PC-3 (cell line): ENCODE measurements at regions not wholly inside any gene's neighbourhood (a gene's known extent, or its start where the extent isn't known, plus 50 kb on each side); places are given as distances from the start of the nearest gene placed in this dataset.

ENCODE experiments used
- ATAC-seq: fragments of 200-7000 bp; cut with Tn5 transposase; 2 replicates; pipeline ENCODE4 v1.9.1; 2020; ENCODE audit warnings: mild to moderate bottlenecking, moderate library complexity
- BruUV-seq: library from RNA; stranded (reverse); fragments of 400-500 nt; replicated peaks from 2 replicates; lab custom pipeline; 2021; lab: Mats Ljungman, UMichigan
- CTCF ChIA-PET: fragments of 300-600 bp; sonication (Branson Sonifier 250); formaldehyde crosslinking; loops from one replicate; lab custom pipeline; 2022; ENCODE audit warnings: antibody characterized with exemption; lab: Charles Lee
- POLR2A ChIA-PET: fragments of 300-600 bp; sonication (Branson Sonifier 250); formaldehyde crosslinking; loops from one replicate; lab custom pipeline; 2022; ENCODE audit warnings: antibody characterized with exemption; ENCODE audit not compliant: unreplicated experiment; lab: Charles Lee
- DNase-seq: peaks from one replicate; pipeline ENCODE4 v3.0.0-alpha.2; 2015
- H2AFZ ChIP-seq: fragments of 300-600 bp; sonication (generic); 2 replicates; pipeline ENCODE4 v1.6.0; 2016; ENCODE audit warnings: antibody characterized with exemption, low read length
- H3F3A ChIP-seq: fragments of 300-600 bp; sonication (generic); one replicate; pipeline ENCODE4 v1.6.0; 2017; ENCODE audit warnings: antibody characterized with exemption, low read length, control low read depth, mild to moderate bottlenecking; ENCODE audit not compliant: unreplicated experiment
- H3K27ac ChIP-seq: fragments of 300-600 bp; sonication (generic); 2 replicates; pipeline ENCODE4 v1.5.1; 2016; ENCODE audit warnings: mild to moderate bottlenecking, low read length
- H3K27me3 ChIP-seq: fragments of 300-600 bp; sonication (generic); 2 replicates; pipeline ENCODE4 v1.6.1; 2016; ENCODE audit warnings: low read length, mixed read lengths
- H3K36me3 ChIP-seq: fragments of 300-600 bp; sonication (generic); 2 replicates; pipeline ENCODE4 v1.6.1; 2016; ENCODE audit warnings: low read depth, mixed run types, low read length, mixed read lengths
- H3K4me1 ChIP-seq: fragments of 300-600 bp; sonication (generic); 2 replicates; pipeline ENCODE4 v1.5.1; 2016; ENCODE audit warnings: low read length; ENCODE audit not compliant: insufficient read depth
- H3K4me2 ChIP-seq: fragments of 300-600 bp; sonication (generic); 2 replicates; pipeline ENCODE4 v1.6.0; 2016; ENCODE audit warnings: low read length
- H3K4me3 ChIP-seq: fragments of 300-600 bp; sonication (generic); 2 replicates; pipeline ENCODE4 v1.5.1; 2016; ENCODE audit warnings: mild to moderate bottlenecking, low read length, mixed read lengths
- H3K79me2 ChIP-seq: fragments of 300-600 bp; sonication (generic); 2 replicates; pipeline ENCODE4 v1.6.1; 2017; ENCODE audit warnings: low read length, mixed read lengths
- H3K9ac ChIP-seq: fragments of 300-600 bp; sonication (generic); 2 replicates; pipeline ENCODE4 v1.6.0; 2016; ENCODE audit warnings: mild to moderate bottlenecking, low read length
- H3K9me2 ChIP-seq: fragments of 300-600 bp; sonication (generic); replicated peaks from 2 replicates; pipeline ENCODE4 v1.6.1; 2016; ENCODE audit warnings: mixed run types, low read length, mixed read lengths
- H3K9me3 ChIP-seq: fragments of 300-600 bp; sonication (generic); 2 replicates; pipeline ENCODE4 v1.6.1; 2016; ENCODE audit warnings: low read length, mixed read lengths
- H4K20me1 ChIP-seq: fragments of 300-600 bp; sonication (generic); 2 replicates; pipeline ENCODE4 v1.6.1; 2016; ENCODE audit warnings: low read length, mixed read lengths
- EZH2 ChIP-seq: fragments of 300-600 bp; sonication (generic); IDR thresholded peaks from one replicate; pipeline ENCODE4 v1.6.1; 2017; ENCODE audit warnings: antibody characterized with exemption, mild to moderate bottlenecking, low read length; ENCODE audit not compliant: unreplicated experiment
- EZH2phosphoT487 ChIP-seq: fragments of 300-600 bp; sonication (generic); IDR thresholded peaks from 2 replicates; pipeline ENCODE4 v1.6.1; 2018; ENCODE audit warnings: mild to moderate bottlenecking, antibody characterized with exemption, low read length, borderline replicate concordance
- intact Hi-C: fragments of 100-400 bp; cut with micrococcal nuclease; formaldehyde crosslinking; loops from 2 replicates; pipeline ENCODE4 v1.9.0; 2023
- TF ChIP-seq, protein P1 (sequence below): fragments of 300-600 bp; sonication (generic); conservative IDR thresholded peaks from 2 replicates; pipeline ENCODE4 v1.5.1; 2017; ENCODE audit warnings: antibody characterized with exemption, low read depth, mild to moderate bottlenecking, low read length

DNA sequence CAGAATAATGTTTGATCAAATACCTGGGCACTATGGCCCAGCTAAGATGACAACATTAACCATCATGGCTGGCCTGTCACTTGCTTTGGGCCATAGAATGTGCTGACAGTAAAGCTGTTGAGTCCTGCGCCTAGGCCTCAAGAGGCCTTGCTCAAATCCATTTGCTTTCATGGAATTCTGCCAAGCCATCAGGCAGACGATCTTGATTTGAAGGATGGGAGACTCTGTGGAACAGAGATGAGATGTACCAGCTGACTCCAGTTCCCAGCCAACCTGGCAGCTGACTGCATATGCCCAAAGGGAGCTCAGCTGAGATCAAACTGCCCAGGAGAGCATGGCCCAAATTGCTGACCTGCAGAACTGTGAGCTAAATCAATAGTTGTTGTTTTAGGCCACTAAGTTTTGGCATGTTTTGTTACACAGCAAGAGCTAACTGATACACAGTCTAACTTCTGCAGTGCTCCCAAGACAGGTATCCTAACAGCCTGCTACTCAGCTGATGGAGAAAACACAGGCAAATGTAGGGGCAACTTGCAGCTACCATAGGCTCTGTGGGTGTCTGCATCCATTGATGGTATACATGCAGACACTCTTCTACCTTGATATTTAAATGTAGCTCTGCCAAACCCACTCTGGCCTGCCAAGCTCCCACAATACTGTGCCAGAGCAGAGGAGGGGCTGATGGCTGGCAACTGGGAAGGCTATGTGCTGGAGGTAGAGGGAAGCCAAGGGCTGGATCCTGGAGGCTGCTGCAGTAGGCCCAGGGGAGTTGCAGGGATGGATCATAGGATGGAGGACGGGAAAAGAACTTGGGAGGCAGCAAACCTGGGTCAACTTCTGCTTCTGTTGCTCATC, 55.2 kb upstream of the RNF24 start:
- Histone ChIP-seq H3K4me1 (peaks cover 36% of the 10 kb centered on the region), H3K9me3 (no peaks in the 10 kb centered on the region), H3F3A (peaks cover 2% of the 10 kb centered on the region), H3K27me3 (no peaks in the 10 kb centered on the region), H3K27ac (no peak overlapping the region), H2AFZ (no peak overlapping the region), H4K20me1 (no peaks in the 10 kb centered on the region), H3K4me3 (no peak overlapping the region), H3K36me3 (no peaks in the 10 kb centered on the region), H3K4me2 (no peak overlapping the region), H3K9ac (no peak overlapping the region), H3K9me2 (no peaks in the 10 kb centered on the region), H3K79me2 (no peaks in the 10 kb centered on the region)
- no TSS peak for BruUV-seq
- ChIA-PET CTCF (interaction anchor here (0.6 kb wide), 2 partner anchors 56 to 60 kb away, joined by 3 read pairs; no protein-coding TSS in a partner anchor), POLR2A (no interaction called here)
- intact Hi-C loops, result no loop called here
- TF ChIP-seq, protein P1, sequence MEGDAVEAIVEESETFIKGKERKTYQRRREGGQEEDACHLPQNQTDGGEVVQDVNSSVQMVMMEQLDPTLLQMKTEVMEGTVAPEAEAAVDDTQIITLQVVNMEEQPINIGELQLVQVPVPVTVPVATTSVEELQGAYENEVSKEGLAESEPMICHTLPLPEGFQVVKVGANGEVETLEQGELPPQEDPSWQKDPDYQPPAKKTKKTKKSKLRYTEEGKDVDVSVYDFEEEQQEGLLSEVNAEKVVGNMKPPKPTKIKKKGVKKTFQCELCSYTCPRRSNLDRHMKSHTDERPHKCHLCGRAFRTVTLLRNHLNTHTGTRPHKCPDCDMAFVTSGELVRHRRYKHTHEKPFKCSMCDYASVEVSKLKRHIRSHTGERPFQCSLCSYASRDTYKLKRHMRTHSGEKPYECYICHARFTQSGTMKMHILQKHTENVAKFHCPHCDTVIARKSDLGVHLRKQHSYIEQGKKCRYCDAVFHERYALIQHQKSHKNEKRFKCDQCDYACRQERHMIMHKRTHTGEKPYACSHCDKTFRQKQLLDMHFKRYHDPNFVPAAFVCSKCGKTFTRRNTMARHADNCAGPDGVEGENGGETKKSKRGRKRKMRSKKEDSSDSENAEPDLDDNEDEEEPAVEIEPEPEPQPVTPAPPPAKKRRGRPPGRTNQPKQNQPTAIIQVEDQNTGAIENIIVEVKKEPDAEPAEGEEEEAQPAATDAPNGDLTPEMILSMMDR, result no peak
- TF ChIP-seq EZH2 (no peak), EZH2phosphoT487 (no peak)
- DNase-seq (no peak), ATAC-seq (no peak)

DNA sequence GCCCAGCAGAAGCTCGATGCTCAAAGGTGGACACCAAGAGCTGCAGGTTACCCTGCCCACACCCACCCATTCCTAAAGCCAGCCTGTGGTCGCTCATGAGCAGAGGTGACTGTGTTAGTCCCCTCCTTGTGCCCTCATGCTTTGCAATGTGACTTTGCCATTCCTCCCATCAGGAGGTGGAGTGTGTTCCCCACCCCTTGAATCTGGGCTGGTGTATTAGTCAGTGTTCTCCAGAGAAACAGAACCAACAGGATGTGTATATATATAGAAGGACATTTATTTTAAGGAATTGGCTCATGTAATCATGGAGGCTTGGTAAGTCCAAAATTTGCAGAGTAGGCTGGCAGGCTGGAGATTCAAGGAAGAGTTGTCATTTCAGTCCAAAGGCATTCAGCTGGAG, 54.4 kb upstream of the RNF24 start:
- ChIA-PET CTCF (no interaction called here), POLR2A (no interaction called here)
- peaks cover 44% of the 10 kb centered on the region for H3K4me1 ChIP-seq
- no peak overlapping the region for H3K4me3 ChIP-seq
- H3K9ac ChIP-seq, result no peak overlapping the region
- no peak overlapping the region for H2AFZ ChIP-seq
- H3K9me2 ChIP-seq, result no peaks in the 10 kb centered on the region
- peaks cover 9% of the 10 kb centered on the region for H3F3A ChIP-seq
- no peaks in the 10 kb centered on the region for H3K9me3 ChIP-seq
- H3K4me2 ChIP-seq, result no peak overlapping the region
- H3K27ac ChIP-seq, result no peak overlapping the region
- no peaks in the 10 kb centered on the region for H3K27me3 ChIP-seq
- peak; percentile 15; the same call in 1 of the 2 replicates for ATAC-seq
- TF ChIP-seq, protein P1, result no peak
- TF ChIP-seq EZH2 (no peak), EZH2phosphoT487 (no peak)
- BruUV-seq, result no TSS peak
- H4K20me1 ChIP-seq, result no peaks in the 10 kb centered on the region
- peak; percentile 32 for DNase-seq
- no peaks in the 10 kb centered on the region for H3K36me3 ChIP-seq
- no peaks in the 10 kb centered on the region for H3K79me2 ChIP-seq
- intact Hi-C loops, result no loop called here

DNA sequence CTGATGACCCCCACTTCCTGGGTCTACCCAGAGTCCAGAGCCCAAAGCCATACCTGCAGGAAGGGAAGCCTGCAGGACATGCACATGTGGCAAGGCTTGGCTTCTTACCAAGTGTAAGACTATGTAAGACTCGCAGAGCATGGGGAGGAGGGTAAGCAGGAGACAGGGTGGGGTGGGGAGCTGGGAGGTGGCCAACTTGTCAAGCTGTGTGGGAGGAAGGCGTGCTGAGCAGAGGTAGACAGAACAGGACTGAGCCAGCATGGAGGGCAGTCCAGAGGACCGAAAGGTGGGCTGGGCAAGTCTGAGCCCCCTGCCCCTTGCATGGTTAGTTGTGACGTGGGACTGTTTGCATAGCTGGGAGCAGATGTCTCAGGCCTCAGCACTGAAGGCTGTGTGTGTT, 53.4 kb upstream of the RNF24 start:
- no peak for ATAC-seq
- H3K9me3 ChIP-seq, result no peaks in the 10 kb centered on the region
- CTCF ChIA-PET, result no interaction called here

More for the DNA sequence above, 53.4 kb upstream of the RNF24 start:
- Histone ChIP-seq H3K27me3 (no peaks in the 10 kb centered on the region), H3K4me1 (peaks cover 53% of the 10 kb centered on the region), H3K27ac (no peak overlapping the region), H2AFZ (no peak overlapping the region), H3K79me2 (no peaks in the 10 kb centered on the region), H3K9ac (no peak overlapping the region), H3K36me3 (no peaks in the 10 kb centered on the region), H4K20me1 (no peaks in the 10 kb centered on the region), H3K9me2 (no peaks in the 10 kb centered on the region), H3K4me3 (no peak overlapping the region), H3F3A (peaks cover 9% of the 10 kb centered on the region), H3K4me2 (no peak overlapping the region)
- peak; percentile 46 for DNase-seq
- intact Hi-C loops, result no loop called here
- POLR2A ChIA-PET, result no interaction called here
- TF ChIP-seq EZH2phosphoT487 (no peak), EZH2 (no peak)
- TF ChIP-seq, protein P1, result no peak
- BruUV-seq, result no TSS peak
